NCI-H2196 (cell line): ENCODE measurements at regions not wholly inside any gene's neighbourhood (a gene's known extent, or its start where the extent isn't known, plus 50 kb on each side); places are given as distances from the start of the nearest gene placed in this dataset.

Source experiments
- DNase-seq: peaks from one replicate; lab custom pipeline; 2025; ENCODE audit not compliant: unreplicated experiment; lab: John Stamatoyannopoulos, UW

- DNase-seq, result no peak
Measured at GRCh38 chr5:89246252-89246651, 363.3 kb upstream of the MEF2C start.

DNA sequence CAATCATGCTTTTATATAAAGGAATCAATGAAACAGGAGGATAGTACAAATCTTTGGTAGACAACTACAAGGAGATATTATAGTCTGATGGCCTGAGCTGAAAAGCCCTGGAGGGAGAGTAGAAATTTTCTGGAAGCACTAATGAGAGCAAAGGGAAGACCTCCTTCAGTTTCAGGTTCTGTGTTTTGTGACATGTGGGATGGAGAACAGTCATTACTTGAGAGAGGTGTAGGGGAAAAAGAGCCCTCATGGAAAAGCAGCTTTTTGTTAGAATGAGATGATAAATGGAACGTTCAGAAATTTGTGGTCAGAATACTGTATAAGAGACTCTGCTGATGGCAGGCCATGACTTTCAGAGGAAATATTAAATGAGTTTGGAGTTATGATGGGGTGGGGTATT is 360.6 kb upstream of the MEF2C start:
- no peak for DNase-seq

DNA sequence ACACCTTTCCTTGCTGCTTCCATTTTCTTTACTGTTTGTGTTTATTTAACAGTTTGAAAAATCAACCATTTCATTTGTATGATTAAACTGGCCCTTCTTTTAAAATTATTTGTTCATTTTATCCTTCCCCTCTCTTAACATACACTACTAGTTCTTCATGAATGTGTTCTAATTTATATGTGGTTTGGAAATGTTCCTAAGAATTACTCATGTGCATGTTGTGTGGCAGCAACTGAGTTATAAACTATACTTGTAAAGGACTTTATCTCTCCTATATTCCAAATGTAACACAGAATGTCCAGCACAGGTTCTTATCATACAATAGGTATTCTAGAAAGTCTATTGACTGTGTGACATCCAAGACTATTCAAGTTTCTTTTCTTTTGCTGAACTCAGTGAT is 358.2 kb upstream of the MEF2C start:
- DNase-seq, result no peak

- no peak for DNase-seq
Measured at GRCh38 chr5:89236900-89237299, 353.9 kb upstream of the MEF2C start.

DNA sequence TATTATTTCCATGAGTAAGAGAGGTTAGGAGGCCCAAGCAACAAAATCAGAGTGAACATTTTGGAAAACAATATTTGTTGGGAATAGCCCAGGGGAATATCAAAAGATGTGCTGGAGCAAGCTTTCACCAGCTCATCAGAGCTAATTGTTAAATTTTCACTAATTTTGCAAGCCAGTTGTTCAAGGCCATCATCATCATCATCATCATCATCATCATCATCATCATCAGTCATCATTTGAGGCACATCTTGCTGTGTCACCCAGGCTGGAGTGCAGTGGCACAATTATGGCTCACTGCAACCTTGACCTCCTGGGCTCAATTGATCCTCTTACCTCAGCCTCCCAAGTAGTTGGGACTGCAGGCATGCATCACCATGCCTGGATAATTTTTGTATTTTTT is 350.5 kb upstream of the MEF2C start:
- DNase-seq, result no peak

DNA sequence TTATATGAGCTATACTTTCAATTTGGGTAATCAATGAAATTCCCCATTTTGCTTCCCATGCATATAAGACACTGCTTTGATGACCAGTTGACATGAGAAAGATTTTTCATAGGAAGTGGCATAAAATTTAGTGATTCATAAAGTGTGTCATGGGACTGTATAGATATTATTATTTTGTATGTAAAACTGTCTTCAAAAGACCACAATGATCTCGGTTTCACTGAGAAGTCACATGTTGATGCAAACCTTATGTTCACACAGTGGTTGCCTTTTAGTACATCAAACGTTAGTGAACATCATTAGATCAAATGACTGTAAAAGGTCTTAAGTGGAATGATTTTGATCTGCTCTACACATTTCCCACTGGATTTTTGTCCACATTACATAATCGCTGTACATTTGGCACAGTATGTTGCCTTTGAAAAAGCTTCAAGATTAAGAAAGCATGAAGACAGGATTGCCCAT is 349.2 kb upstream of the MEF2C start:
- DNase-seq, result no peak

GRCh38 chr5:89230178-89230577 is 347.2 kb upstream of the MEF2C start:
- no peak for DNase-seq

DNA sequence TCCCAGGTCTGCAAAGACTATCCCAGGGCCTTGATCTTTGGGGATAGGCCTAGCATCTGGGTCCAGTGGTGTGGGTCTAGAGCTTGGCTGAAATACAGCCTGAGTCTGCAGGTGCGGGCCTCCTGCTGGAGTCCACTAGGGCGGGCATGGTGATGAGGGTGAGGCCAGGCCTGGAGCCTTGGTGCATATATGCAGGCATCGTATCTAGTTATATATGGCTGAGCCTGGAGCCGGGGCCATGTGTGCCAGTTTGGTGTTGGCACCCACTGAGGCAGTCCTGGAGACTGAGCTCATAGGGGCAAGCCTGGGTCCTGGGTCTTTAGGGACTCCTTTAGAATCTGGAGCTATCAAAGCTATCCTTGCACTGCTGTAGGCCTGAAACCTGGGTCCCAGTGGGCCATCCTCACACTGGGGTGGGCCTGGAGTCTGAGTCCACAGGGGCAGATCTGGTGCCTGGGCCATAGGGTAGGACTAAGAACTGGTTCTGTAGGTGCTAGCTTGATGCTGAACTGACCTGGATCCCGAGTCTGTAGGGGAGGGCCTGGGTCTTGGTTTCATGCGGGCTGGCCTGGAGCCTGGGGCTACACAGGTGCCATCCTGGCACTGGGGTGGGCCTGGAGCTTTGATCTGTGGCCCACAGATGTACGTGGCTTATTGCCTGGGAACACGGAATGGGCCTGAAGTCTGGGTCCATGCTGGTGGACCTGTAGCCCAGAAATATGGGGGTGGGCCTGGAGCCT is 346.5 kb upstream of the MEF2C start:
- no peak for DNase-seq

DNA sequence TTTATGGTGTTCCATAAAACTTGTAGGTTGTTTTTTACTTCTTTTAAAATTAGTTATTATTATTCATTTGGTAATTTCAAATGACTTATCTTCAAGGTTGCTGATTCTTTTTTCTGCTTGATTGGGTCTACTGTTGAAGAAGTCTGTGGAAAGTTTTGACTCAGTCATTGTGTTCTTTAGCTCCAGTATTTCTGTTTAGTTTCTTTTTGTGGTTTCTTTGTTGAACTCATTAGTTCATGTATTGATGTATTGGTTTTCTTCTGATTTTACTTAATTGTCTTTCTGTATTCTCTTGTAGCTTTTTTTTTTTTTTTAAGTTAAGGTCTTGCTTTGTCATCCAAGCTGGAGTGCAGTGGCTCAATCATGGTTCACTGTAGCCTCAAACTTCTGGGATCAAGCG is 345.4 kb upstream of the MEF2C start:
- DNase-seq, result no peak

GRCh38 chr5:89218364-89218763 is 335.4 kb upstream of the MEF2C start:
- DNase-seq, result no peak

DNA sequence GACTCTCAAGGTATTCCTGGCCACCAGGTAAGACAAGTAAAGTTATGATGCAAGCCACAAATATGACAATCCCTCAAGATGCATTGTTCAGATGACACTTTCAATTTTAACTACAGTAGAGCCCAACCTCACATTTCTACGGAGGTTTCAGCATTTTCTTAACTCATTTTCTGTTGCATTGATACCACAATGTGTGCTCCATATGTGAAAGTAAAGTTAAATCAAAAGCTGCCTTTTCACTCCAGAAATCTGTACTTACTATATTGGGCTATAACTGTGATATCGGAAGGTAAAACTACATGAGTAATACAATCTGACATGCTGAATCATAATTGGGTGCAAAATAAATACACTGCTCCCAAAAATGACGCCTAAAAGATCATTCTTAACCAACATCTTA is 333.6 kb upstream of the MEF2C start:
- no peak for DNase-seq

DNA sequence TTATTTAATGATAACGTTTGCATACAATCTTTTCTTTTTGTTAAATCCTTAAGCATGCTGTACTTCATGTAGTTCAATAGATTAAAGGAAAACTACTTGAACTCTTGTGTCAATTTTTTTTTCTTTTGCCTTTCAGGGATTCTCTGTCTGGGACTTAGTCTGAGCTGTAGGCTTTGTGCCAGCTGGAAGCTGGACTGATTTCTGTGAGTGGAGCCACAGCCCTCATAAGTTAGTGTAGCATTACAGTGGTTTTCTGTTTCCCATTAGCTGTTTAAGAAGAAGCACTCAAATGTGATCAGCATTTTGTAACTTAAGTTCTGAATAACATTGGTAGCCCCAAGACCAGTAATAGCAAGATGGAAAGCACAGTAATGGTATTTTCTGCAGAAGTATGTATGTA is 330.6 kb upstream of the MEF2C start:
- peak; percentile 1 for DNase-seq

GRCh38 chr5:89211836-89212235 is 328.9 kb upstream of the MEF2C start:
- DNase-seq, result no peak

DNA sequence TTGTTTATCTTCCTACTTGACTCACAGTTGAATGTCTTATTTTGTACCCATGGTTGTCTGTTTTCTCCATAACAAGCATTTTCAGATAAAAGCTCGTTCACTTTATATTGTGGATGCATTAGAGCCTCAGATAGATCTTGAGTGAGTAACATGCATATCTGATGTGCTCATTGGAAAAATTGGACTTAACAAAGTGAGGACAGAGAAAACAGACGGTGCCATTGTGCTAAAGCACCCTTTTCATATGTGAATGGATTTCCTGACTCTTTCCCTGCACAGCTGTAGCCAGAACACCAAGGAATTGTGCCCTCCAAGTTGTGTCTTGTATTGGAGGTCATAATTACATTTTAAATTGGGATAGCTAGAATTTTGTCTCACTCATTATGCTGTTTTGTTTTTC is 325.8 kb upstream of the MEF2C start:
- no peak for DNase-seq

GRCh38 chr5:89208392-89208791 is 325.4 kb upstream of the MEF2C start:
- no peak for DNase-seq

DNA sequence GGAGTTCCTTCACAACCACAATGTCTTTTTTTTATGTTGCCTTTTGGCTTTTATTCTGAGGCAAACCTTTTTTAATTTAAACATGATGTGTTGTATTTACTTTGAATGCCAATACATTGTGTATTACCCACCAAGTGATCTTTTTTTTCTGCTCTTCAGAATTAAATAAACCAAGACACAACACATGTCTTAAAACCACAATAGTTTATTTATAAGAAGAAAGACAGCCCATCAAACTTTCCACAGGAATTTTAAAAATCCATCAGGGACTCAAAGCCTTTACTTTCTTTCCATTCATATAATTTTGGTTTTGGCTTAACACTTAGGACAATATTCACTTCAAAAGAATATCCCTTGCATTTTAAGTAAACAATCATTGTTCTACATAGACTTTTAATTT is 321.8 kb upstream of the MEF2C start:
- DNase-seq, result no peak

DNA sequence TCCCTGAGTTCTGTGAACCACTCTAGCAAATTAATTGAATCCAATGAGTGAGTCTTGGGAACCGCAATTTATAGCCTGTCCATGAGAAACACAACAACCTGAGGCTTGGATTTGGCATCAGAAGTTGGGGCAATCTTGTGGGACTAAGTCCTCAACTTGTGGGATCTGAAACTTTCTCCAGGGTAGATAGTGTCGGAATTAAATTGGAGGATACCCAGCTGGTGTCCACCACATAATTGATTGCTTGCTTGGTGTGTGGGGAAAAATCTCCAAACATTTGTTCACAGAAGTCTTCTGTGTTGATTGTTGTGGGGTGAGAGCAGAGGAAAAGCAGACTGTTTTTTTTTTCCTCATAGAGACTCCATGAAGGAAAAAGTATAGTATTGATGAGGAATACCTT is 320.6 kb upstream of the MEF2C start:
- no peak for DNase-seq

GRCh38 chr5:89200899-89201298 is 317.9 kb upstream of the MEF2C start:
- DNase-seq, result no peak

DNA sequence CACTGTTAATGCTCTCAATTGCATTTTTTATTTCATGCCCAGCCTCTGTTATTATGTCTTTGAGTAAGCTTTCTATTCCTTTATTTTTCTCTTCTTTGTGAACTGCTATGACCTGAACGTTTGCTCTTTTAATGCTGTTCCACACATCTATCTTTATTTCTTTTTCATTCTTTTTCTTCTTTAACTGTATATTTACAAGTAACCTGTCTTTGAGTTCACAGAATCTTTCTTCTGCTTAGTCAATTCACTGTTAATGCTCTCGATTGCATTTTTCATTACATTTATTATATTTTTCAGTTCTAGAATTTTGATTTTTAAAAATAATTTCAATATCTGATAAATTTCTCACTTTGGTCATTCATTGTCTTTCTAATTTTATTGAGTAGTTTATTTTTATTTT is 316.3 kb upstream of the MEF2C start:
- no peak for DNase-seq

DNA sequence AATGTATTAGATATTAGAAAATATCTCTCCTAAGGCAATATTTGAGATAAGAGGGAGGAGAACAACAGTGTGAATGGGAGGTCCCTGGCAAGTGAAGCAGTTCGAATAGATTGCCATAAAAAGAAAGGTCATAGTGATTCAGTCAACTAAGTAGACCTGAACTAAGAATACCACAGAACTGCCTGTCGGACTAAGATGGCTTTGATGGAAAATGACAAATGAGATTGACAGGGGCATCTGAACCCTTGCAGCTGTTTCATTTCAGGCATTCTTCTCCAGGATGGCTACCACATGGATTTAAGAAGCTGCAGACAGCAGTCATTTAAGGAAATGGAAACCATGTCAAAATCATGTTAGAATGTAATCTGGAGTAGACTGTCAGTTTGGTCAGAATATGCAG is 308.4 kb upstream of the MEF2C start:
- DNase-seq, result no peak

DNA sequence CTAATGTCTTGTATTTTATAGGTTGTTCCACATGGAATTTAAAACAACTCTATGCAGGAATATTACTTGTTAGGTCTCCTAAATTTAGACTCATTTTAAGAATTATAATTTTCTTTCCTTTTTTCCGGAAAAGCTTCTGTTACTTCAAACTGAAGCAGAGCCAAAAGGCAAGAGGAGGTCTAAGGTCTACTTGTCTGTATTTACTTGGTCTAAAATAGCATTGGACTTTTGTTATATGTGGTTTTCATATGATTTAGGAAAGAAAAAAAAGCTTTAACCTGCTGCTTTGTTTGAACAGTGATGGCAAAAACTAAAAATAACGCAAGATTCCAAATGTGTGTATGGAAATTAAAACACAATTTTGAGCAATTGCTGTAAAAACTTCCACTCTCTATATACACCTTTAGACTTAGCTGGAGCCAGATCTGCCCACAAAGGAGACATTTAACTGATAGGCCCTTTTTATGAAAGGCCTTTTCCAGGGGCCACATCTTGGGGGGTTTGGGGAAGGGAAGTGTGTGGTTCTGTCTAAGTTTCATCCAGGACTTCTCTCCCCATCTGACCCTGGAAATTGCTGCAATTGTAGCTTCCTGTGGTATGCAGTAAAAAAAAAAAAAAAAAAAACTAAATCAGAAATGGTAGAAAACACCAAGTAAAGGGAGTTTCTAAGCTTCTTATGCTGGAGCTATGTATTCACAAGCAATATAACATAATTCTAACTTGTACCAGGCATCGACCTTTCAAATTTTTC is 307.7 kb upstream of the MEF2C start:
- no peak for DNase-seq

DNA sequence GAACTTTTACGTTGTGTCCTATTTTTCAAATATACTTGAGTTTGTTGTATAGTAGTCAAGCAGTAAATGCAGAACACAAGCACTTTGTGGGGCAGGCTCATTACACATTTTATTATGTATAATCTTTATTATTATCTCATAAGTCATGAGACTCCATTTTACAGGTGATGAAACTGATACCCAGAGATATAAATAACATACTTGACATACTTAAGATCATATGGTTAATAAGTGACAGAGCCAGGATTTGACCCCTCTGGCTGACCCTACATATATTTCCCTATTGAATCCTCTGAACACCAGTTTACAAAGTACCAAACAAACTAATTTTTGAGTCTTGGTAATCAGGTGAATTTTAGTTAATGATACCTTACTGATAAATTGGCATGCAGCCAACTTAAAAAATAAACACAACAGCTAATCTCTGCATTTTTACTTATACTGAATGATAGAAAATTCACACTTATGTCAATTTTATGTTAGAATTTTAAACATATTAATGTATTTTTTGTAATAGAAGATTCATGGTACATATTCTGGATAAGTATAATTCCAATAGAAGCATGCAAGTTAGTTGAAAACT is 305.0 kb upstream of the MEF2C start:
- no peak for DNase-seq
